ENCODE measurements at regions not wholly inside any gene's neighbourhood (a gene's known extent, or its start where the extent isn't known, plus 50 kb on each side); places are given as distances from the start of the nearest gene placed in this dataset.

DNA sequence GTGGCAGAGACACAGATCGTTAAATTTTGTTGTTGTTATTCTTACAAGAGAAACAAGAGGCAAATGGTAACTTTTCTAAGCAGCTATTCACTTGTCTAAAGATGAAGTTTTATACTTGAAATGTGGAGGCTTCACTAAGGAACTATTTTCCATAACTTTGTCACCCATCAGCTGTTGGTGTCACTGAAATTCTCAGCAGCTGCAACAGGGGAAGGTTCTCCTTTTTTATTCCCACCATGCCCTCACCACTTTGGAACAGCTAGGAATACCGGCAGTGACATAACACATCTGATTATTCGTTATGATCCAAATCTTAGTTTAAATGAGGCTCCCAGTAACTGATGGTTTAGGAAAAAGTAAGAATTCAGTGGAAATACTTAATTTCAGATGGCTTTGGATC, 147.0 kb upstream of the LEF1 start:
- Histone ChIP-seq H3K4me3 (ENCODE audit: low read length) (no peak overlapping the region), H3K9me3 (ENCODE audit: insufficient read depth, low read depth, low read length) (no peaks in the 10 kb centered on the region), H3K27me3 (ENCODE audit: insufficient read depth, low read length) (no peaks in the 10 kb centered on the region), H3K27ac (ENCODE audit: low read length) (no peak overlapping the region), H3K9ac (ENCODE audit: low read depth, low read length) (no peak overlapping the region), H3K4me1 (ENCODE audit: insufficient read depth, low read length) (no peaks in the 10 kb centered on the region), H3K36me3 (ENCODE audit: insufficient read depth, low read depth, low read length) (no peaks in the 10 kb centered on the region)

DNA sequence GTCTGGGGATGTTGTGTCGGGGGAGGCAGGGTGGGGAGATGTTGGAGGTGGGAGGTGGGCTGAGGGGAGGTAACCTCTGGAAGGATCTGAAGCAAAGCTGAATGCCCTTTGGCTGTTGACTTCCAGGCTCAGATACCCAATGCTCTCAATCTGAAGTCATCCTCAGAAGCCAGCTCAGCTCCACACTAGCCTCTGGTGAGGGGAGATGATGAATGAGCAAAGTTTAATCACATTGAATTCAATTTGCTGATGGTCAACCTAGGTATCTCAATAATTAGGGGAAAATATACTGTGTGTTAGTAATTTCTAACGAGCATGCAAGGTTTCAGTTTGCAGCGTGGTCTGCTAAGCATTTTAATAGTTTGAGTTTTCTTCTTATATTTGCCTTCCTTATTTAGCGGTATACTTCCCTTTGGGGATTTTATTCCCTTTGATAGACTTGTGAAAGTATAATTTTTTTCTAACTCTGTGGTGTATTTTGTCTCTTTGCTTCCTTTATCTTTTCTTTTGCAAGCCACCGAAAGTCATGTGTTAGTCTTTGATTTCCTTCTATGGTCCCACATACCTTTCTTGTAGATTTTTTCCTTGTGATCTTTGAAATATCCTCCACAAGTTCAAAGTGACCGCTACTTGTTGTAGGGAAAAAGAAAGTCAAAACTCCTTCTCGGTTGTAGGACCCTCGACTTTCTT, 146.3 kb upstream of the LEF1 start:
- no peak overlapping the region for H3K4me3 ChIP-seq (ENCODE audit: low read length)
- H3K27me3 ChIP-seq (ENCODE audit: insufficient read depth, low read length), result no peaks in the 10 kb centered on the region
- H3K27ac ChIP-seq (ENCODE audit: low read length), result no peak overlapping the region
- H3K9ac ChIP-seq (ENCODE audit: low read depth, low read length), result no peak overlapping the region
- no peaks in the 10 kb centered on the region for H3K4me1 ChIP-seq (ENCODE audit: insufficient read depth, low read length)
- H3K9me3 ChIP-seq (ENCODE audit: insufficient read depth, low read depth, low read length), result peaks cover 4% of the 10 kb centered on the region; the same call in 1 of the 2 replicates
- no peaks in the 10 kb centered on the region for H3K36me3 ChIP-seq (ENCODE audit: insufficient read depth, low read depth, low read length)

DNA sequence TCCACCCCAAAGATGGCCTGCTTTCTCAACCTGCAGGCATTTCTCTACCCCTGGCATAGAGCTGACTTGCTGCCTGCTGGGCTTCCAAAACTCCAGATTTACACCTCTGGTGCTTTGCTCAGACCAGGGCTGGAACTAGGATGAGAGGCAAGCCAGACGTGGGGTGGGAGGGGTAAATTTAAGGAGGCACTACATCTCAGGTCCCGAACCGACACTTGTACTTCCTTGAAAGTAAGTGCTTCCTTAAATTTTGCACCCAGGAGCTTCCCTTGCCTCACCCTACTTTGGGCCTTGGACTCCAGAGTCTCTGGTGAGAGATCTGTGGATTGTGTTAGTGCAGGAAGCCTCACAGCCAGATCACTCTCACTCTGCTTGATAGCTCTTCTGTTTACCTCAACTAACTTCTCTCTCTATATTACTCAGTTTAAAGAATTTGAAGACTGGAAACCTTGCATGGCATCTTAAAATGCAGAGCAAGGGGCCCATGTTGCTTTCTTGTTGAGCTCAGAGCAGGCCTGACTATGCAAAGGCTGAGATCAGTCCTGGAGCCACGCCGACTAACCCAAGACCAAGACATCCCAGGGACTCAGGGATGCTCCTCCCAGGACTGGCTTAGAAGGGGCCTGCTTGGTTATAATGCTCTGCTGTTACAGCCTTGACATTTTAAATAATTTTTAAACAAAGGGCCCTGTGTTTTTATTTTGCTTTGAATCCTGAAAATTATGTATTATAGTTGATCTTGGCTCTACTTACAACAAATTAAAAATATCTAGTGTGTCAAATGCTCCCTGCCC, 145.0 kb upstream of the LEF1 start:
- Histone ChIP-seq H3K4me3 (ENCODE audit: low read length) (no peak overlapping the region), H3K27me3 (ENCODE audit: insufficient read depth, low read length) (no peaks in the 10 kb centered on the region), H3K9me3 (ENCODE audit: insufficient read depth, low read depth, low read length) (peaks cover 9% of the 10 kb centered on the region; the same call in 1 of the 2 replicates), H3K9ac (ENCODE audit: low read depth, low read length) (no peak overlapping the region), H3K27ac (ENCODE audit: low read length) (no peak overlapping the region), H3K36me3 (ENCODE audit: insufficient read depth, low read depth, low read length) (no peaks in the 10 kb centered on the region), H3K4me1 (ENCODE audit: insufficient read depth, low read length) (no peaks in the 10 kb centered on the region)

DNA sequence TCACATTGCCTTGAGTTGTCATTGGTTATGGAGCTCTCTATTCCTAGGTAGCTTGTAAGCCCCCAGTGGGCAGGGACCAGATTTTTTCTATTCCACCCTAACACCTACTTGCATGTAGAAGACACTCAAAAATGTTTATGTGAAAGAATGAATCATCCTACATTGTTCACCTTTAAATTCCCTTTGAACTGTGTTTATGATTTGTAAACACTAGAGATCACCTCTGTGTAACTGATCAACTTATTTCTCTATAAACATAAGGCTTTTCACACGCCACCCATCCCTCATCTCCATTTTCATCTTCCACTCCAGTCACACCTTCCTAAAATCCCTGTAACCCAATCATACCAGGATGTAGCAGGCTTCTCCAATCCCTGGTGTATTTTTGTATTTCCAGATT, 142.6 kb upstream of the LEF1 start:
- no peaks in the 10 kb centered on the region for H3K27me3 ChIP-seq (ENCODE audit: insufficient read depth, low read length)
- no peak overlapping the region for H3K4me3 ChIP-seq (ENCODE audit: low read length)
- H3K9ac ChIP-seq (ENCODE audit: low read depth, low read length), result no peak overlapping the region
- H3K9me3 ChIP-seq (ENCODE audit: insufficient read depth, low read depth, low read length), result peaks cover 9% of the 10 kb centered on the region; the same call in 1 of the 2 replicates
- no peaks in the 10 kb centered on the region for H3K36me3 ChIP-seq (ENCODE audit: insufficient read depth, low read depth, low read length)
- no peak overlapping the region for H3K27ac ChIP-seq (ENCODE audit: low read length)
- no peaks in the 10 kb centered on the region for H3K4me1 ChIP-seq (ENCODE audit: insufficient read depth, low read length)

DNA sequence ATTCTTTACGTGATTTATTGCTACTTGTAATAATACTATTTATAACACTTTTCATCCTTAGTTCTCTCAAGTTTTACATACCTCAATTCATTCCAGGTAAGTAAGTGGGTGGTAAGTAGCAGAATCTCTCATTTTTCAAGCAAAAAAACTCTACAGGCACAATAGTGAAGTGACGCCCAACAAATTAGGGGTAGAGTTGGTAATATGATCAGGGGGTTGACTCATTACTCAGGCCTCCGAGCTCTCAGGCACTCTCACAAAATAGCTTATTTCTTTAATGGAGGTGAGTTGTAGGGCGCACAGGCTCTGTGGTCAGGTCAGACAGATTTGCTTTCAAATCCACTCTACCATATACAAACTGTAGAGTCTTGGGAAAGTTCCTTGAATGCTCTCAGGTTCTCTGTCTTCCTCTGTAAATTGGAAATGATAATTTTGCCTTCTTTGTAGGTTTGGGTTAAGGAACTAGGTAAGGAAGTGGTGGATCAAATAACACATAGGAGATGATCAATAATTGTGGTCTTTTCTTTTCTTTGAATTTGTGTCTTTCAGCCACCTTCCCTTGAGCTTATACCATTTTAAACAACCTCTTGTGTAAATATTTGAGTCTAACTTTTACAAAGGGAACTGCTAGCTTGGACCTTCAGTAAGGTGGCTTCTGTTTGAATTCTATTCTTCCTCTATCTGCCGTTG, 134.9 kb upstream of the LEF1 start:
- Histone ChIP-seq H3K9me3 (ENCODE audit: insufficient read depth, low read depth, low read length) (no peaks in the 10 kb centered on the region), H3K9ac (ENCODE audit: low read depth, low read length) (no peak overlapping the region), H3K27me3 (ENCODE audit: insufficient read depth, low read length) (no peaks in the 10 kb centered on the region), H3K36me3 (ENCODE audit: insufficient read depth, low read depth, low read length) (no peaks in the 10 kb centered on the region), H3K4me3 (ENCODE audit: low read length) (no peak overlapping the region), H3K4me1 (ENCODE audit: insufficient read depth, low read length) (peaks cover 6% of the 10 kb centered on the region; the same call in 1 of the 2 replicates), H3K27ac (ENCODE audit: low read length) (no peak overlapping the region)

DNA sequence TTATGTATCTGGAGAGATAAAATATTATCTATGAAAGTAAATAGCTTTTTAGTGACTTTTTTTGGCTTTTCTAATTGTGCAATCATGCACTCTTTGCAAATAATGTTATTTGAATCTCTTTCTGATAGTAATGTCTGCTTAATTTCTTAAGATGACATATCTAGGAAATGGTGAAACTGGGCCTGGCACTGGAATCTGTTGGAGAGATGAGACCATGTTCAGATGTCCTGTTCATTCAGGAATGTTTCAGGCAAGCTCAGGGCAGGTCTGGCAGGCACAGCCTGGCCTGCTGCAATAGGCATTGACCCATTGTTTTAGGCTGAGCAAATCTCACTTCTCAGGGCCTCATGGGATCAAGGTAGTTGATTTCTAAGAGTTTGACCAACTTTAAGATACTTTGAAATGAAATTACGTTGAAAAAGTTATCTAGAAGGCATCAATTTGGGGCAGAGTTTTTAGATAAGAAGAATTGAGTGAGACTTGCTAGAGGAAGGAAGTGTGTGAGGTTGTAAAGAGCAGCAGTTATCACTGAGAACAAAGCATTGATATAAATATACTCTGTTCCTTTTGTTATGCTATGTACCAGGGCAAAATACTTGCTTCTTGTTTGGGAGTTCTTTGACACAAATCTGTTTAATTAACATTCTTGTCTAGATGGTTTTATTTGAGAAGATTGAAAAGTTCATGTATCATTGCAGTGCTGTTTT, 133.0 kb upstream of the LEF1 start:
- Histone ChIP-seq H3K36me3 (ENCODE audit: insufficient read depth, low read depth, low read length) (no peaks in the 10 kb centered on the region), H3K27ac (ENCODE audit: low read length) (no peak overlapping the region), H3K4me3 (ENCODE audit: low read length) (no peak overlapping the region), H3K9ac (ENCODE audit: low read depth, low read length) (no peak overlapping the region), H3K27me3 (ENCODE audit: insufficient read depth, low read length) (no peaks in the 10 kb centered on the region), H3K9me3 (ENCODE audit: insufficient read depth, low read depth, low read length) (no peaks in the 10 kb centered on the region), H3K4me1 (ENCODE audit: insufficient read depth, low read length) (peaks cover 8% of the 10 kb centered on the region; the same call in 1 of the 2 replicates)

DNA sequence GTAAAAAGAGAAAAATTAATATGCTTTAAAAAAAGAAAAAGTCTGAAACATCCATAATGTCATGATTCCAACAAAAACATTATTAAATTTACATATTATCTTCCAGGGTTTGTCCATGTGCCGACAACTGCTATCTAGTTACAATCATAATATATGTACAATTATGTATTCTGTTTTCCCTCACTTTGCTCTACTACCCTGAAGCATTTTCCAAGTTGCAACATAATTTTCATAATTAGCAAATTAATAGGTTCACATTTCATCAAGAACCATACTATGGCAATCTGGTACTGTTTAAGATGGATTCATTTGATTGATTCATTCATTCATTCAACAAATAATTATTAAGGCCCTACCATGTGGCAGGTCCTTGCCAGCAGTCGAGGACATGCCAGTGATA, 128.9 kb upstream of the LEF1 start:
- Histone ChIP-seq H3K27ac (ENCODE audit: low read length) (no peak overlapping the region), H3K4me1 (ENCODE audit: insufficient read depth, low read length) (peaks cover 2% of the 10 kb centered on the region), H3K9me3 (ENCODE audit: insufficient read depth, low read depth, low read length) (no peaks in the 10 kb centered on the region)

DNA sequence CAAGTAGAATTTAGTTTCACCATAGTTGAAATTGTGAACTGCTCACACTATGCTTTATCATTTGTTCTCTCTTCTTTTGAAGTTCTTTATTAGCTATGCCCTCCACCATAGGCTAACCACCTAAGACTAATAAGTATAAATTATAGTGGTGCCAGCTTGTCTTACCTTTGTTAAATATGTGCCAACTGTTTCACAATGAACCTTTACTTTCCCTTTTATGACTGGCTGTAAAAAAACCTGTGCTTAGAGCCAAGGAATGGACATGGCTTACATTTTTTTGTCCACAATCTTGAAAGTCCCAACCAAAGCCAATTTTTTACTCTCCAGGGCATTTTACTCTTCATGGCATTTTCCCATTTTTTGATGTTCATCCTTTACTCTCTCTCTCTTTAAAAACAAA, 123.5 kb upstream of the LEF1 start:
- Histone ChIP-seq H3K4me1 (ENCODE audit: insufficient read depth, low read length) (no peaks in the 10 kb centered on the region; the same call in 1 of the 2 replicates), H3K36me3 (ENCODE audit: insufficient read depth, low read depth, low read length) (no peaks in the 10 kb centered on the region), H3K27me3 (ENCODE audit: insufficient read depth, low read length) (no peaks in the 10 kb centered on the region), H3K27ac (ENCODE audit: low read length) (no peak overlapping the region), H3K4me3 (ENCODE audit: low read length) (no peak overlapping the region), H3K9me3 (ENCODE audit: insufficient read depth, low read depth, low read length) (no peaks in the 10 kb centered on the region), H3K9ac (ENCODE audit: low read depth, low read length) (no peak overlapping the region)

More for the DNA sequence above, 128.9 kb upstream of the LEF1 start:
- Histone ChIP-seq H3K9ac (ENCODE audit: low read depth, low read length) (no peak overlapping the region), H3K36me3 (ENCODE audit: insufficient read depth, low read depth, low read length) (no peaks in the 10 kb centered on the region), H3K27me3 (ENCODE audit: insufficient read depth, low read length) (no peaks in the 10 kb centered on the region), H3K4me3 (ENCODE audit: low read length) (no peak overlapping the region)

DNA sequence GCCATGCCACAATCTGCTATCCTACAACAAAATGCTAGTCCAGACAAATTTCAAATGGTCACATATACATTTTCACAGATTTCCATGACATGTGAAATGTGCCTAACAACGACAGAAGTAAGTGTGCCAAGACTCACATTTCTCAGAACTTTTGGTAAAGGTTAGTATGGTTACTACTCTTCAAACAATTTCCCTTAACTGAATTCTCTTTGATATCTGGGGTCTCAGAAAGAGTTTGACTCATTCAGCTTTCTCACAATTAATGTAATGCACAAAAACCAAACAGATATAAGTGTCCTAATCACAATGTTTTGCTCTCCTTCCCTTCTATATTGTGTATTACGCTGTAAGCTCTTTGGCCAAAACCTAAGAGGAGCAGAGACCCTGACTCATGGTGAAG, 122.4 kb upstream of the LEF1 start:
- Histone ChIP-seq H3K4me1 (ENCODE audit: insufficient read depth, low read length) (no peaks in the 10 kb centered on the region; the same call in 1 of the 2 replicates), H3K36me3 (ENCODE audit: insufficient read depth, low read depth, low read length) (no peaks in the 10 kb centered on the region), H3K4me3 (ENCODE audit: low read length) (no peak overlapping the region), H3K27me3 (ENCODE audit: insufficient read depth, low read length) (no peaks in the 10 kb centered on the region), H3K9ac (ENCODE audit: low read depth, low read length) (no peak overlapping the region), H3K9me3 (ENCODE audit: insufficient read depth, low read depth, low read length) (no peaks in the 10 kb centered on the region), H3K27ac (ENCODE audit: low read length) (no peak overlapping the region)

DNA sequence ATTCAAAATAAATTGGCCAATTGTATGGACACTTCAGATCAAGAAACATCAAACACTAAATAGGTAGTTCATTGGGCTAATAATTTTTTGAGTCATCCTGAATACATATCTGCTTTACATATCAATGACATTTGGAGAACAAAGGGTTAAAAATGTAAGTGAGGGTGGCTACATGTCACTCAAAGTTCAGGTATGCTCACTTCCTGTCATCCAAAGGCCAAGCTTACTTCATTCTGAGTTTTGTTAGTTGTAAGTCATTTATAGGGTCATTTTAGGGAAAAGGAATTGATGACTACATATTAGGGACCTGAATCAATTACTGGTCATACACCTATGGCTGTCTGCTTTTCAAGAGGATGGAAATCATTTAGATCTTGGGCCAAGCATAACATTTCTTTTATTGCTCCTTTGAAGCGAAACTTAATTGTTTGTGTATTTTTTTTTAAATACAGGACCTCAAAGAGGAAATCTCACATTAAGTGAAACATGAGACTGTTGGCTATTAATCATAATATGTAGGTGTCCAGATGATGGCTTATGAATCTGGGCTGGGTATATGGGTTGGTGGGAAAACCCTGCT, 119.2 kb upstream of the LEF1 start:
- H3K27ac ChIP-seq (ENCODE audit: low read length), result no peak overlapping the region
- H3K36me3 ChIP-seq (ENCODE audit: insufficient read depth, low read depth, low read length), result no peaks in the 10 kb centered on the region
- H3K4me1 ChIP-seq (ENCODE audit: insufficient read depth, low read length), result peaks cover 7% of the 10 kb centered on the region; the same call in 1 of the 2 replicates
- no peaks in the 10 kb centered on the region for H3K27me3 ChIP-seq (ENCODE audit: insufficient read depth, low read length)
- no peak overlapping the region for H3K9ac ChIP-seq (ENCODE audit: low read depth, low read length)
- H3K9me3 ChIP-seq (ENCODE audit: insufficient read depth, low read depth, low read length), result no peaks in the 10 kb centered on the region
- no peak overlapping the region for H3K4me3 ChIP-seq (ENCODE audit: low read length)

DNA sequence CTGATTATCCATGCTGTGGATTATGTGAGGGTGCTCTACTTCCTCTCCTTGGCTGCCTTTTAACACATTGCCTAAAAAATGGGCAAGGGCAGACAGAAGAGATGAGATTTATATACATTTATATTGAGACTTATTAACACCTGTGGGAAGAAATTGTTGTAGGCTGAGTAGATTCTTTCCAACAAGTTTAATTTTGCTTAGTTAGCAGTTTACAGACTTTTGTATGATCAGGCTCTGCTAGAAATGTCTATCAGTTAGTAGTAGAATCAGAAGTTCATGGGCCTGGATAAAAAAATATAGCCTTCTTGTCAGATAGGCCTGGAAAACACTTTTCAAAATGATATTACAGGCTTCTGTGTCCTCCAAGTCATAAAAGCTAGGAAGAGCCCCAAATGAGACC, 111.3 kb upstream of the LEF1 start:
- Histone ChIP-seq H3K9ac (ENCODE audit: low read depth, low read length) (no peak overlapping the region), H3K4me3 (ENCODE audit: low read length) (no peak overlapping the region), H3K9me3 (ENCODE audit: insufficient read depth, low read depth, low read length) (no peaks in the 10 kb centered on the region), H3K36me3 (ENCODE audit: insufficient read depth, low read depth, low read length) (no peaks in the 10 kb centered on the region), H3K27ac (ENCODE audit: low read length) (no peak overlapping the region), H3K4me1 (ENCODE audit: insufficient read depth, low read length) (peaks cover 9% of the 10 kb centered on the region; the same call in 1 of the 2 replicates), H3K27me3 (ENCODE audit: insufficient read depth, low read length) (no peaks in the 10 kb centered on the region)

All from iPS-20b (cell line).